Suppressor macrophage (primary cell): ENCODE measurements at regions not wholly inside any gene's neighbourhood (a gene's known extent, or its start where the extent isn't known, plus 50 kb on each side); places are given as distances from the start of the nearest gene placed in this dataset.

Experiments
- DNase-seq, 4 experiments: peaks; one replicate each; pipeline ENCODE4 v3.0.0-alpha.2; 2020 to 2022

GRCh38 chr1:212190169-212190568, 95.0 kb upstream of the PPP2R5A start:
- DNase-seq = no peak

- DNase-seq = no peak
These were observed 92.8 kb upstream of the PPP2R5A start for GRCh38 chr1:212192261-212192998.

GRCh38 chr1:212196355-212196754, 88.9 kb upstream of the PPP2R5A start:
- no peak for DNase-seq

- no peak for DNase-seq
These were observed 83.7 kb upstream of the PPP2R5A start for GRCh38 chr1:212201461-212201860.

- DNase-seq = no peak
These were observed 81.6 kb upstream of the PPP2R5A start for GRCh38 chr1:212203630-212204029.

GRCh38 chr1:212205006-212205405, 80.2 kb upstream of the PPP2R5A start:
- no peak for DNase-seq

GRCh38 chr1:212205843-212206242, 79.4 kb upstream of the PPP2R5A start:
- DNase-seq = no peak

GRCh38 chr1:212207118-212207517, 78.1 kb upstream of the PPP2R5A start:
- no peak for DNase-seq

- no peak for DNase-seq
These were observed 77.2 kb upstream of the PPP2R5A start for GRCh38 chr1:212207822-212208520.

- DNase-seq = no peak
These were observed 76.1 kb upstream of the PPP2R5A start for GRCh38 chr1:212208978-212209644.

GRCh38 chr1:212211371-212211770, 73.8 kb upstream of the PPP2R5A start:
- DNase-seq = no peak

- no peak for DNase-seq
These were observed 72.9 kb upstream of the PPP2R5A start for GRCh38 chr1:212212343-212212742.

GRCh38 chr1:212212906-212213305, 72.3 kb upstream of the PPP2R5A start:
- DNase-seq = no peak

GRCh38 chr1:212213784-212214183, 71.4 kb upstream of the PPP2R5A start:
- DNase-seq = no peak

- DNase-seq = no peak
These were observed 70.9 kb upstream of the PPP2R5A start for GRCh38 chr1:212214325-212214724.

GRCh38 chr1:212215910-212216309, 69.3 kb upstream of the PPP2R5A start:
- DNase-seq = no peak

GRCh38 chr1:212217633-212218032, 67.6 kb upstream of the PPP2R5A start:
- DNase-seq = no peak

GRCh38 chr1:212218065-212218464, 67.1 kb upstream of the PPP2R5A start:
- DNase-seq = no peak

GRCh38 chr1:212218911-212219310, 66.3 kb upstream of the PPP2R5A start:
- peak in 1 of 4 experiments; percentile 29 for DNase-seq

GRCh38 chr1:212219679-212220463, 65.3 kb upstream of the PPP2R5A start:
- DNase-seq = no peak

- no peak for DNase-seq
These were observed 63.4 kb upstream of the PPP2R5A start for GRCh38 chr1:212221801-212222200.

- no peak for DNase-seq
These were observed 61.1 kb upstream of the PPP2R5A start for GRCh38 chr1:212224102-212224501.

- no peak for DNase-seq
These were observed 59.8 kb upstream of the PPP2R5A start for GRCh38 chr1:212225416-212225815.
